LoVo (cell line): ENCODE measurements at regions not wholly inside any gene's neighbourhood (a gene's known extent, or its start where the extent isn't known, plus 50 kb on each side); places are given as distances from the start of the nearest gene placed in this dataset.

Source experiments
- DNase-seq: peaks from one replicate; pipeline ENCODE4 v3.0.0-alpha.2; 2016; ENCODE audit warnings: low spot score

GRCh38 chr3:9301091-9301490 is 51.6 kb upstream of the SRGAP3 start:
- DNase-seq = no peak

- no peak for DNase-seq
Measured at GRCh38 chr3:9301798-9302197, 52.4 kb upstream of the SRGAP3 start.

GRCh38 chr3:9302425-9303181 is 53.2 kb upstream of the SRGAP3 start:
- DNase-seq = peak; percentile 82

GRCh38 chr3:9308298-9308990 is 54.4 kb upstream of the THUMPD3 start:
- no peak for DNase-seq

- DNase-seq = no peak
Measured at GRCh38 chr3:9310043-9310442, 52.8 kb upstream of the THUMPD3 start.

GRCh38 chr3:9311228-9311627 is 51.6 kb upstream of the THUMPD3 start:
- no peak for DNase-seq
